ENCODE measurements at regions not wholly inside any gene's neighbourhood (a gene's known extent, or its start where the extent isn't known, plus 50 kb on each side); places are given as distances from the start of the nearest gene placed in this dataset.

DNA sequence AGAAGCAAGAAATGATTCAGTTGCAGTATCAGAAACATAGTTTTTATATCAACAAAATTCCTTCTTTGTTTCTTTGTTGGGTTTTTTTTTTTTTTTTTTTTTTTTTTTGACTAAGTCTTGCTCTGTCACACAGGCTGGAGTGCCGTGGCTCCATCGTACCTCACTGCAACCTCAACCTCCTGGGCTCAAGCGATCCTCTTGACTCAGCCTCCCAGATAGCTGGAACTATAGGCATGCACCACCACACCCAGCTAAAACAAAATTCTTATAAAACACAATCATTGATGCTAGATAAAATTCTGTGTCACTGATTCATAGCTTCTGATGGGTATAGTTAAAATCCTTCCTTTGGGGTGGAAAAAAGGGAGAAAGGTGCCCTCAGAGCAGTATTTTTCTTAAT lies 110.3 kb upstream of the TNFAIP3 start:
- no peak for DNase-seq (ENCODE audit: low read depth, low spot score)

DNA sequence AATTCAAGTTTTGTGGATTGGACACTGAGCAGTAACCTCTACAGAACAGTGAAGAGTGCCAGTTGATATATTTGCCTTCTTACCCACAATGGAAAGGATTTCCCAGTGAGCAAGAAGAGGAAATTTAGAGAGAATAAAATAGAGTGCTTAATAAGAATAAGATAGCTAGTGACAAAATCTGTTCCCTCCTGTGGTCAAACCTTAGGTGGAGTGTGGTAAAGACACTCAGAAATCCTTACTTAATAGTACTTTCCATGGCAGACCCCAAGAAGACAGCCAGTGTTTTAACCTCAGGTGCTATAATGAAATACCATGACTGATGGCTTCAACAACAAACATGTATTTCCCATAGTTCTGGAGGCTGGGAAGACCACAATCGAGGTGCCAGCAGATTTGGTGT lies 108.4 kb upstream of the TNFAIP3 start:
- DNase-seq (ENCODE audit: low read depth, low spot score), result no peak

DNA sequence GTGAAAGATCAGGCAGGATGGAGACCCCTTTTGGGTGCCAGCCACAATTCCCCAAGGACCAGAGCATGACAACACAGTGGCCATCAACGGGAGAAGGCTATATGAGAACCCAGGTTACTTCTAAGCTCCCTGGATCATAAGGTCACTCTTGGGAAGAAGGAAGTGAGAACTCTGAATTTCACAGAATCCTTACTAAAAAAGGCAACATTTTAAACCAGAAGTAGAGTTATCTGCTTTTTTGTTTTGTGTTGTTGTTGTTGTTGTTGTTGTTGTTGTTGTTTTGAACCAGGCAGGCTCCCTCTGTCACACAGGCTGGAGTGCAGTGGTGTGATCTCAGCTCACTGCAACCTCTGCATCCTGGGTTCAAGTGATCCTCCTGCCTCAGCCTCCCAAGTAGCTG lies 107.4 kb upstream of the TNFAIP3 start:
- no peak for DNase-seq (ENCODE audit: low read depth, low spot score)

DNA sequence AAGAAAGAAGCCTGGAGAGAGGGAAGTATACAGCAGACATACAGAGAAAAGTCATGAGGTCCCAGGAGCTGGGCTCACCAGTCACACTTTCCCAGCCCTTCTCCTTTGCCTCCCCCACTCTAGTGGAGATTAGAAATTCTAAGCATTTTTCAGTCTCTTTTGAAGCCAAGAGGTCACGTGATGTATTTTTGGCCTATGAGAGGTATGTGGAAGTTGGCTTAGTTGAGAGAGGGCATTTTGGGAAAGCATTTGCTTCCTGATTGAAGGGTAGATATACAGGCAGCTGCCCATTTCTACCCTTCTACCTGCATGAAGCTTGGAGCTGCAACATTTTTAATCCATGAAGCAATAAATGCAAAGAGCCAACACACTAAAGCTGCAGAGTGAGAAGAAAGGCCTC lies 106.0 kb upstream of the TNFAIP3 start:
- DNase-seq (ENCODE audit: low read depth, low spot score), result no peak

DNA sequence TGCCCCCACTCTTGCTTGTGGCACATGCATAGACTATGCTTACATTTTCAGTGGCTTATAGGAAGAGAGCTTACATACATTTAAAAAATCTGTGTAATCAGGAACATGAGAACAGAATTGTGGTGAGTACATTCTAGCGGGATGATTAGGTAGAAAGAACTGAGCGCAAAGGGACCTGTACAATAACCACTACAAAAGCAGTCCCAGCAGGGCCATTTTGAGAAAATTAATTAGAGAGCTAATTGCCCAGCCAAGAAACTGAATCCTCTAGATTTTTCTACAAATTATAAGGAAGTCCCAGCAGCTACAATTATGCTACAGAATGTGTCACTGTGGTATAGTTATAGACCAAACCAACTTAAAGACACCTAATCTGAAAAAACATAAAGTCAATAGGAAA lies 105.6 kb upstream of the TNFAIP3 start:
- DNase-seq (ENCODE audit: low read depth, low spot score), result no peak

DNA sequence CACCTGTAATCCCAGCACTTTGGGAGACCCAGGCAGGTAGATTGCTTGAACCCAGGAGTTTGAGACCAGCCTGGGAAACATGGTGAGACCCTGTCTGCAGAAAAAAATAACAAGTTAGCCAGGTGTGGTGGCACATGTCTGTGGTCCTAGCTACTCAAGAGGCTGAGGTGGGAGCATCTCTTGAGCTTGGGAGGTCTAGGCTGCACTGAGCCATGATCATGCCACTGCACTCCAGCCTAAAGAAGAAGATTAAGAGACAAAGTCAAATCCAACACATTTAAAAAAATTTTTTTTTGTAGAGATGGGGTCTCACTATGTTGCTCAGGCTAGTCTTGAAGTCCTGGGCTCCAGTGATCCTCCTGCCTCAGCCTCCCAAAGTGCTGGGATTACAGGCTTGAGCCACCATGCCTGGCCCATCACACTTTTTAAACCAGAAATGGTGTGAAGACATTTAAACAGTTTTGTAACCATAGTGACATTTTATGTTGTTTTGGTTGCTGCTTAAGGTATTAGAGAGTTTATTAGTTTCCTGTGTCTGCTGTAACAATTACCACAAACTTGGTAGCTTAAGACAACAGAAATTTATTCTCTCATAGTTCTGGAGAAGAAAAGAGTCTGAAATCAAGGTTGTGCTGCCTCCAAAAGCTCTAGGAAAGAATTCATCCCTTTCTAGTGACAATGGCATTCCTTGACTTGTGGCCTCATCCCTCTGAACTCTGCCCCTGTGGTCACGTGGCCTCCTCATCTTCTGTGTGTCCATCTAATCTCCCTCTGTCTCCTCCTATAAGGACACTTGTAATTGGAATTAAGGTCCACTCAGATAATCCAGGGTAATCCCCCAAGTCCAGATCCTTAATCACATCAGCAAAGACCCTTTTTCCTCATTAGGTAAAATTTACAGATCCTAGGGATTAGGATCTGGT lies 104.6 kb upstream of the TNFAIP3 start:
- DNase-seq (ENCODE audit: low read depth, low spot score), result no peak

DNA sequence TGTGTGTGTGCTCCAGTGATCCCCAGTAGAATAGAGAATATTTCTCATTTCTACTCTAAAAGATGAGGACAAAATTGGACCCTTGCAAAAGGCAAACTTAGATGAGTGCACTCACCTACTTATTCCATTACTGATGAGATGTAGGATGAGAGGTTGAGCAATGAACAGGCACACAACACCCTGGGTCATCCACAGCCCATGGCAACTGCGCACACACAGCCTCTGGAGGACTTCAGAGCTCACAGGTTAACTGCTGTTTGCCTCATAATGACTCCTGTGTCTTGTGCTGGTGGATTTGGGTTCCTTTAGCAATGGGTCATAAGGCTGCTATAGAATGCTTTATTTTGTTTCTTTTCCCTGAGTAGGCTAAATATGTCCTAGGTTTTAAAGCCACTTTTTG lies 103.6 kb upstream of the TNFAIP3 start:
- DNase-seq (ENCODE audit: low read depth, low spot score), result no peak

DNA sequence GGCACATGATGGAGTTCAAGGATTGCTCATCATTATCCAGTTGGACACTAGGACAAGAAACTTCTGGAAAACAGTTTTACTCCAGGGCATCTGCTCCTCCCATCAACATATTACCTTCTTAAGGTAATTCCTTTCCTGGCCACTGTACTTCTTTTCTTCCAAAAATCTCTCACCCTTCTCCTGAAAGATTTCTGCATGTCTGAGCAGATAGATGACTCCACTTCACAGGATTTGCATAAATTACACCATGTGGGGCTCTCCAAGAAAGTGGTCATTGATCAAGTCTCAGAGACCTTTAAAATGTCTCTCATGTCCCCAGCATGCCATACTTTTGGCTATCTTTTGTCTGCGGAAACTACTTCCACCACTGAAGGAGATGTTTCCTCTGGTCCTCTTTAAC lies 103.2 kb upstream of the TNFAIP3 start:
- DNase-seq (ENCODE audit: low read depth, low spot score), result no peak

DNA sequence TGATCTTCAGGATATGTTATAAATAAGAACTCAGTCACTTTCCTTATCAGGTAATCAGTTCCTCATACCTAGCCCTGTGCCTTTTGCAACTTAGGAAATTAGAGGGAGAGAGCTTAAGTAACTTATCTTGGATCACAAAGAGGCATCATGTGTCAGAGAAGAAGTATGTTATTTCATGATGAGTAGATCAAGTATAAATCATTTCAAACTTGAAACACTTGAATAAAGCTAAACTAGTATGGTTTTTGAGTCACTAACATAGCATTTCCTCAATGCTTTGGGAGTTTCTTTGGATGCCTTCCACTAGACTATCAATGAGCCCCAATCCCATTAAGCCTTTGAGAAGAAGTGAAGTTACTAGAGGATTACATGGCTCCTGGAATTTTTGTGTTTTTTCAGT lies 102.6 kb upstream of the TNFAIP3 start:
- no peak for DNase-seq (ENCODE audit: low read depth, low spot score)

DNA sequence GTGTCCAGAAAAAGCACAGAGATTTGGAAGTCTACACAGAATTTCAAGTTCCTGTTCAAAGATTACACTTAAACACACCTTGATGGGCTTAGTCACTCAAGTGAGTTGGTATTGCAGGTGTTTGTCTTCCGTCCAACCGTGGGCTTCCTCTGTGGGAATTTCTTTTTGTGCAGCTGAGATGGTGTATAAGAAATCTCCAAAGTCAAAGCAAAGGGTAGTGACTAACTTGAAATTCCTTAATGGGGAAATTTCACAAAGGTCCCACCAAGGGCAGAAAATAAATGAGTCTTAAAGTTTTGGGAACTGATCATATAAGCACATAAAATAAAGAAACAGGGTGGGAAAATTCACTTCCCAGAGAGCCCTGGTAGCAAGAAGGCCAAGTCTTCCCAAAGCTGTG lies 102.0 kb upstream of the TNFAIP3 start:
- no peak for DNase-seq (ENCODE audit: low read depth, low spot score)

DNA sequence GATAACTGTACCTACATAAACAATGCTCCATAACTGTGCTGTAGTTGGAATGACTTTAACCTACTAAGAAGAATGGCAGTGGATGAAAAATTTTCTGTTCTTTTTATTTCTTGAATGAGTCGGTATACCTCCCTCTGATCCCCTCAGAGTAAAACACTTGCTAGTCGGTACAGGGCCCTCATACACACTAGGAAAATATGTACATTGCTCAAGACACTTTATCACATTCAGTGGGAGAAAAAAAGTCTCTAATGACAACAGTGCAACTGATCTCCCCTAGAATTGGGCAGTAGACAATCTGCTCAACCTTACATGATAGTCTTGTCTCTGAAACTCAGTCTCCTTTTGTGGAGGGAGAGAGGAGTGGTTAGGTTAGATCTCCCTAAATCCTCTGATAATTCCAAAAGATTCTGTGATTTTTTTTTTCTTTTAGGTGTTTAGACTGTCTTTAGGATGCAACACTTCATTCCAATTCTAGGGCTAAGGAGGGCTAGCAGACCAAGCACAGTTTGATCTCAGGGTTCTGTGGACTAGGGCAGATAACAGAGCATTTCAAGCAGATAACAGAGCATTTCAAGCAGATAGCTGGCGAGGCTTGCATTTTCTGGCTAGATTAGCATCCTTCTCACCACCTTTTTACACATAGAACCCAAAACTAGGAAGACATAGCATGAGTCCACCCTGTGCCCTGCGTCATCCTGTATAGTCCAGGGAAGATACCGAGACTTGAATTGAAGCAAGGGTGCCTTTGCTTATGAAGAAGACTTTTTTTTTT lies 100.3 kb upstream of the TNFAIP3 start:
- DNase-seq (ENCODE audit: low read depth, low spot score), result no peak

DNA sequence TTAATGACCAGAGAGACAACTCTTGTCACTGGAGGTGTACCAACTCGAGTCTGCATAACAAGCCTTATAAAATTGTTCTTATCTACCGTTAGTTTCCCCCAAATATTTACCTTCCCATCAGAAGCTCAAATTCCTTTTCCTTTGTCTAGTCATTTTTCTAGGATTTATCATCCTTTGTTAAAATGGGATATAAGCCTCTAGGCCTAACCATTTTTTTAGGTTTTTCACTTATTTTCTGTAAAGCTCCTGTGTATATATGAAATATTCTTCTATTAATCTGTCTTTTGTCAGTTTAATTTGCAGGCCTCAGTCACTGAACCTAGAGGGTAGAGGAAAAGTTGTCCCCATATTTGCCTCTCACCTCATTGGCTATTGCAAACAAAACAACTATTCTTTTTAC lies 99.6 kb upstream of the TNFAIP3 start:
- no peak for DNase-seq (ENCODE audit: low read depth, low spot score)

DNA sequence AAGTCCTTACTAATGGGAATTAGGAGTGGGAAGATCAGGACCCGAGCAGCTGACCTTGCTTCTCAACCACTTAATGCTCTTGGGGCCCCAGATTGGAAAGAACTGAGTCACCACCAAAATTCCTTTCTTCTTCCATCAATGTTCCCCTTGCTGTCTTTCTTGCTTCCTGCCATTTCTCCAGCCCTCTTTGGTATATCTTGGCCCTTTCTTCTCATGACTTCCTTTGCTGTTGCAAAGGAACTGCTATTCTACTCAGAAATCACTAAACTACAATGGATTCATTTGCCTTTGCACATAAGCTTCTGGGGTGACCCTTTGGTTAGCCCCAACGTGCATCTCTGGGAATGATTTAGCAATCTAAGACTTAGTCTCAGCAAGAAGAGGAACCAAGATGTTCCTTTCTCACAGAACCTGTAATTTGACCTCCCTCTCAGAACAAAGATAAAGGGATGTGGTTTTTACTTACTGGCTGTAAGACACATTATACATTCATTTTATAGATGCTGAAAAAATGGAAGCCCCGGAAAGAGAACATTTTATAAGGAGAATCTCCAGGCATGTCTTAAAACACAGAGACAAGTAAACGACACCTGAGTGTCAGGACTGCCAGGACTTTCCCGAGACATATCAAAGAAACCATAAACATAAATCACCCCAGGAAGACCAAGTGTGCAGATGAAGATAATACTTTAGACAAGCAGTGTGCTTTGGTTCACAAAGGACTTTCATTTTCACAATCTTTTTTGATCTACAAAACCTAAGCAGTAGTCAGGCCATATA lies 99.0 kb upstream of the TNFAIP3 start:
- DNase-seq (ENCODE audit: low read depth, low spot score), result no peak

DNA sequence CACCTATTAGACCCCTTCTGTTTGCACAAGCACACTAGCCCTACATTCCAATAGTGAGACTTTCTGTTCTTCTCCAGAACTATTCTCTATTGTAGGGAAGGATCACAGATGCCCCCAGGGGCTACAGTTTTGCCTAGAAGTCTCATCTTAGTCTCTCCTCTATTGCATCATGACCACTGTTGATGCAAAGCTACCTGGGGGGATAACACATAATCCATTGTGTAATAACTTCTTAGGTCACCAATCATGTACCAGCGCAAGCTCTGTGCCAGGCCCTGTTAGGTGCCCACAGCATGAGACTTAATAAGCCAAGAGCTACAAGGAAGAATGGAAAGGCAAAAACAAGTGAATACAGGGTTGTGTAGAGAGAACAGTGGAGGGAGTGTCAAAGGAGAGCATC lies 98.1 kb upstream of the TNFAIP3 start:
- DNase-seq (ENCODE audit: low read depth, low spot score), result no peak

DNA sequence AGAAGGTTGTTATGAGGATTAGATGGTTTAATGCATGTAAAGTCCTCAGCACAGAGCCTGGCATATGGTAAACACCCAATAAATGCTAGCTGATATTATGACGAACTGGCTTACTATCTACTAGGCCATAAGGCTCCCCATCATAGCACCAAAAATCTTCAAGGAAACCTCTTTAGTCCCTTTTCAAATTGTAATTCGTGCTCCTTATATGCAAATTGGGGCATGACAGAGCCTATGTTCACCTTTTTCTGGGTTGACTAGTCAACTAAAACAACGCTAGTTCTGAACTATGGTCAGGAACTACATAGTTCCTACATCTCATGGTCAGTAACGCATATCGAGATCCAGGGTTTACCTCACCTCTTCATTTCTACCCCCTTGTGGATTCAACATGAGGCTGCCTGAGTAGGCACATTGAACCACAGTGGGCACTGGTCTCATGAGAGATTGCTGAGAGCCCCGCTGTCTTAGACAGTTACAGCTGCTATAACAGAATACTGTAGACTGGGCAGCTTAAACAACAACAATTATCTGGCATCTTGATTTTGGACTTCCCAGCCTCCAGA lies 97.2 kb upstream of the TNFAIP3 start:
- DNase-seq (ENCODE audit: low read depth, low spot score), result no peak

DNA sequence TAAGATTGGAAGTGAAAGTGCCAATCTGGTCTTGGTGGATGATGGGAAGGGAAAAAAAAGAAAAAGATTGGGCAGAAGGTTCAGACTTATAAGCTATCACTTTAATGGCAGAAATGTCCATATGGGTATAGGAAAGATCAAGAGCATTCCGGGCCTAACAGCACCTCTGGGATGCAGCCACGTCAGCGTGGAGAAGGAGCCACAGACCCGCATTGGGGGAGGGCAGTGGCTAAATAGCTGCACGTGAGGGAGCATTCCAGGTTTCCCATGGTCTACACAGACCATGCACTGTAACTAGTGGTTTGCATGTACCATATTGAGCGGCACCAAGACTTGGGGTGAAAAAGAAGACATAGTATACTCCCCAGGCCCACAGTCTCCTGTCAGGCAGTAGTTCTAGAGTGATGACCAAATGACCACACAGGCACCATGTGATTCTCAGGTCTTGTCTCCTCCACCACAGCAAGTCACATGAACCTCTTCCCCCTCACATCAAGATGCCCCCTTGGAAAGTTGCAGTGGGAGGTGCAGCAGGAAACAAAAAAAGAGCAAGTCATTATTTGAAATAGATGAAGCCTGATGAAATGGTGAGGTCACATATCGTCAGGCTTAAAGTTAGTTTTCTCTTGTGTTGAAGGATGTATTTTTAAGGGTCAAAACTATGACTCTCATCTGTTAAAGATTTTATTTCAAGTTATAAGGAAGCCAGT lies 94.4 kb upstream of the TNFAIP3 start:
- no peak for DNase-seq (ENCODE audit: low read depth, low spot score)

DNA sequence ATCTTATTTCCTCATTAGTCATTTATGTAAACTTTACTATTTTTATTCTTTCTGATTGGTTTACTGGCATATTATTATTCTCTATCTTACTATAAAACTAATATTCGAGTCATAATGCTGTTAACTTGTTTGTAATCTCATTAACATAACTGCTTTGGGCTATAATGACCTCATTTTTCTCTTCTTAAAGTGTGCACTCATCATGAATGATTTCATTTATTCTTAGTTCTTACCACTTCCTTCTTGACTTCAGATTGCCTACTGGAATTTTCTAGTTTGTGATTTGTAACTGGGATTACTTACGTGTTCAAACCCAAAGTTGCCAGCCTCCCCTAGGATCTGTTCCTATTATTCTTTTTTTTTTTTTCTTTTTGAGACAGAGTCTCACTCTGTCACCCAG lies 91.8 kb upstream of the TNFAIP3 start:
- DNase-seq (ENCODE audit: low read depth, low spot score), result no peak

DNA sequence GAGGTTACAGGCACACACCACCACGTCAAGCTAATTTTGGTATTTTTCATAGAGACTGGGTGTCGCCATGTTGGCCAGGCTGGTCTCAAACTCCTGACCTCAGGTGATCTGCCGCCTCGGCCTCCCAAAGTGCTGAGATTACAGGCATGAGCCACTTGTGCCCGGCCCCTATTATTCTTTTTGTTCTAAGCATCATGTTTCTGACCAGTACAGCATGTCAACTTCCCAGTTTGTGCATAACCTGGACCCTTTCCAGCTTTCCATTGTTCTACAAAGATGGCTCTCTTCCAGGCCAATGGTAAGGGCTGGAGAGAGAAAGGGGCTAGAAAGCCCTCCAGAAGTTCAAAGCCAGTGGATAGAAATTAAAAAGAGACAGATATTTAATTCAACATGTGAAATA lies 91.3 kb upstream of the TNFAIP3 start:
- no peak for DNase-seq (ENCODE audit: low read depth, low spot score)

DNA sequence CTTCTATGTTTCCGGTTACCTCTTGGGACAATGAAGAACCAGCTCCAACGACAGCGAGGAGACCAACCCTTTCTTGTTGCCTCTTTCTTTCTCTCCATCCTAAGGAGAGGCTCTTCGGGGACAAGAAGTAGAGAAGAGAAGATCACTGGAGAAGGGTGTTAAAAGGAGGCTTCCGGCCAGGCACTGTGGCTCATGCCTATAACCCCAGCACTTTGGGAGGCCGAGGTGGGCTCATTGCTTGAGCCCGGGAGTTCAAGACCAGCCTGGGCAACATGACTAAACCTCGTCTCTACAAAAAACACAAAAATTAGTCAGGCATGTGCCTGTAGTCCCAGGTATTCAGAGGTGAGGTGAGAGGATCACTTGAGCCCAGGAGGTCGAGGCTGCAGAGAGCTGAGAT lies 90.8 kb upstream of the TNFAIP3 start:
- no peak for DNase-seq (ENCODE audit: low read depth, low spot score)

DNA sequence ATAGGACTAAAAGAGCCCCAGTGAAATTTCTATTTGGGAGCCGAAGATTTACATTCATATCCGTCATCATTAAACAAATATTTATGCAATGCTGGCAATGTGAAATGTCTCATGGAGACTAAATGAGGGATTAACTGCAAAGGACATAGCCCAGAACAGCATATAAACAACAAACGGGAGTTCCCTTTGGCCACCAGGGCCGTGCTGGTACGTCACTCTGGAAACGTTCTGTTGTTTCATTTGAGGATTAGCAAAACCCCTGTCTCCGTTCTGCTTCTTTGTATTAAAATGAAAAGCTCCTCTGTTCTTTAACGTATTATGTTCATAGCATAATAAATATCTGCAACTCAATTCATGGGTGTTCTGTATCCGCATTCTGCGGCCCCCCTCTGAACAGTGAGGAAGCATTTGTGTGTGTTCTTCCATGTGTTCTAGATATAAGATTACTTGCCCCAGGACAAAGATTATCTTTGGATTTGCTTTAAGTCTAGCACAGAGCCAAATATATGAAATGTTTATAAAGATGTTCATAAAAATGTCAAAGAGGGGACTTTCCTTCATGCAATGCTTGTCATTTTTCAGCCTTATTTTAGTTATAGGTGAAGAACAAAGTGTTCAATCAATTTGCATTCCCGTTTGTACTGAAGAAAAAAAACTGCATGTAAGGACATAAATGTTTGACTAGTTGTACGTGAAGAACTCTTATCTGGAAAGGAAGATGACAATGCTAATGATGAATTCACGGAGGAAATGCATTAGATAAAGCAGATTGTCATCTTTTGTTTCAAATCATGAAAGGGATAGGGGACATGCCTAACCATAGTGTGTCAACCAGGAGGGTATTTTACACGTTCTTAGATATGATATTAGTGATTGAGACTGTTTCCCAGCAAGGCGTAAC lies 90.0 kb upstream of the TNFAIP3 start:
- DNase-seq (ENCODE audit: low read depth, low spot score), result no peak
